Endodermal cell (in vitro differentiated cells): ENCODE measurements at regions not wholly inside any gene's neighbourhood (a gene's known extent, or its start where the extent isn't known, plus 50 kb on each side); places are given as distances from the start of the nearest gene placed in this dataset.

Source experiments
- DNase-seq: peaks from one replicate; pipeline ENCODE4 v3.0.0-alpha.2; 2017
- H3K27ac ChIP-seq: 2 replicates; pipeline ENCODE4 v1.5.1; 2013; ENCODE audit warnings: mild to moderate bottlenecking, low read depth, low read length, moderate library complexity
- H3K27me3 ChIP-seq: 2 replicates; pipeline ENCODE4 v1.6.1; 2013; ENCODE audit warnings: mild to moderate bottlenecking, low read length, moderate library complexity; ENCODE audit not compliant: insufficient read depth, control insufficient read depth, poor library complexity, severe bottlenecking
- H3K36me3 ChIP-seq: 2 replicates; pipeline ENCODE4 v1.7.0; 2013; ENCODE audit warnings: mild to moderate bottlenecking, low read length, moderate library complexity; ENCODE audit not compliant: control insufficient read depth, insufficient read depth
- H3K4me1 ChIP-seq: one replicate; pipeline ENCODE4 v1.7.0; 2013; ENCODE audit warnings: low read length; ENCODE audit not compliant: control insufficient read depth, insufficient read depth
- H3K4me3 ChIP-seq: 2 replicates; pipeline ENCODE4 v1.5.1; 2013; ENCODE audit warnings: mild to moderate bottlenecking, low read length, moderate library complexity
- H3K9ac ChIP-seq: 2 replicates; pipeline ENCODE4 v1.6.1; 2013; ENCODE audit warnings: mild to moderate bottlenecking, low read length, moderate library complexity; ENCODE audit not compliant: poor library complexity, severe bottlenecking; ENCODE audit errors: extremely low read depth
- H3K9me3 ChIP-seq: 2 replicates; pipeline ENCODE4 v1.6.1; 2013; ENCODE audit warnings: mild to moderate bottlenecking, low read length, moderate library complexity; ENCODE audit not compliant: control insufficient read depth
- H3K27ac Mint-ChIP-seq: 2 replicates; pipeline ENCODE4 v1.8.0; 2020; ENCODE audit warnings: mixed read lengths
- H3K27me3 Mint-ChIP-seq: 2 replicates; pipeline ENCODE4 v1.8.0; 2021; ENCODE audit warnings: mild to moderate bottlenecking, mixed read lengths; ENCODE audit not compliant: insufficient read depth
- H3K36me3 Mint-ChIP-seq: 2 replicates; pipeline ENCODE4 v1.8.0; 2020; ENCODE audit warnings: low read depth, mixed read lengths
- H3K4me1 Mint-ChIP-seq: 2 replicates; pipeline ENCODE4 v1.8.0; 2020; ENCODE audit warnings: mixed read lengths
- H3K4me3 Mint-ChIP-seq: 2 replicates; pipeline ENCODE4 v1.8.0; 2020; ENCODE audit warnings: mild to moderate bottlenecking, moderate library complexity, mixed read lengths
- H3K9me3 Mint-ChIP-seq: 2 replicates; pipeline ENCODE4 v1.8.0; 2020; ENCODE audit warnings: mild to moderate bottlenecking, mixed read lengths
- CTCF ChIP-seq: fragments of 200-600 bp; sonication (generic); conservative IDR thresholded peaks from 2 replicates; pipeline ENCODE4 v1.5.0; 2021; ENCODE audit warnings: antibody characterized with exemption, mild to moderate bottlenecking
- WGBS, 2 experiments: methylation state at CpG; one replicate each; pipeline versions ENCODE4 v1.1.5 to v1.1.7; 2013; ENCODE audit warnings: missing lambda C conversion rate in 2 of 2, mixed read lengths in 1 of 2; ENCODE audit not compliant: insufficient coverage in 1 of 2, insufficient read length in 1 of 2; 5-methylcytosine and 5-hydroxymethylcytosine counted together

DNA sequence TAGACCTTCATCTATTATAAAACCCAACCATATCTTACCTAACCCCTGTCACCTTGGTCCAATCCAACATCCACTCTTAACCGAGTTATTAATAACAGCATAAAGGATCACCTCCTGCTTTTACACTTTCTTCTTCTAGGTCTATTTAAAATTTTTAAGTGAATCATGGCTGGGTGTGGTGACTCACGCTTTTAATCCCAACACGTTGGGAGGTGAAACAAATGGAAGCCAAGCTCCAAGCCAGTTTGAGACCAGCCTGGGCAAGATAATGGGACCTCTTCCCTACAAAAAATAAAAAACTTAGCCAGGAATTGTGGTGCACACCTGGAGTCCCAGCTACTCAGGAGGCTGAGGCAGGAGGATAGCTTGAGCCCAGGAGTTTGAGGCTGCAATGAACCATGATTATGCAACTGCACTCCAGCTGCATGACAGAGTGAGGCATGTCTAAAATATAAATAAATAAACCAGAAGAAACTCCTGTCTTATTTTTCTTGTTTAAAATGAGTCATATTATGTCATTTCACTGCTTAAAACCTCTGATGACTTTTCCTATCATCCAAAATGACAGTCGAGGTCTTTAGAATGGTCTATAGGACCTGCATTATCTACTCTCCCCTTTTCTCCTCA, 188.4 kb downstream of the GASK1B start:
- no peak for DNase-seq
- H3K36me3 ChIP-seq: no peaks in the 10 kb centered on the region
- Mint-ChIP-seq H3K4me1 (no peaks in the 10 kb centered on the region), H3K36me3 (no peaks in the 10 kb centered on the region), H3K9me3 (no peaks in the 10 kb centered on the region), H3K27ac (no peak overlapping the region), H3K4me3 (no peak overlapping the region), H3K27me3 (no peaks in the 10 kb centered on the region)
- no peak overlapping the region for H3K9ac ChIP-seq
- no peak for TF ChIP-seq CTCF
- H3K9me3 ChIP-seq: no peaks in the 10 kb centered on the region
- no peaks in the 10 kb centered on the region for H3K4me1 ChIP-seq
- H3K27ac ChIP-seq: no peak overlapping the region
- no peaks in the 10 kb centered on the region for H3K27me3 ChIP-seq
- 89 to 100% methylated on average over 3 to 4 of the region's 4 CpGs for WGBS, 2 experiments
- no peak overlapping the region for H3K4me3 ChIP-seq

DNA sequence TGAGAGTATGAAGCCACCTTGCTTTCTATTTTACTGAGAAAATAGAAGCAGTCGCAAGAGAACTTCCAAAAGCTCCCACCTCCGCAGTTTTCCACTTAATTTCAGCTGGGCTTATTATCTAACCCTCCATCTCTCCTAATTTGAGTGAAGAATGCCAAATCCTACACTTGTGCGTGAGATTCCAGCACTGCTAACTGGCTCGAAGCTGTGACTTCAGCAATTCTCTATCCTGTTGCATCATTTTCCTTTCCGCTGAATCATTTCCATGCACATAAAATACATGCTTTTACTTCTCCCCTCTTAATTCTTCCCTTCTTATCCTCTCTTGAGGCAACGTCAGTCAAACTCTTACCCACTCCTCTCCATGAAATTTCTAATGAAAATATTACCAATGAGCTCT, 189.5 kb downstream of the GASK1B start:
- H3K27me3 Mint-ChIP-seq: no peaks in the 10 kb centered on the region
- no peak overlapping the region for H3K9ac ChIP-seq
- no peaks in the 10 kb centered on the region for H3K9me3 ChIP-seq
- no peak for DNase-seq
- H3K27ac ChIP-seq: no peak overlapping the region
- H3K9me3 Mint-ChIP-seq: no peaks in the 10 kb centered on the region
- no peaks in the 10 kb centered on the region for H3K36me3 ChIP-seq
- H3K36me3 Mint-ChIP-seq: no peaks in the 10 kb centered on the region
- no peaks in the 10 kb centered on the region for H3K4me1 ChIP-seq
- no peaks in the 10 kb centered on the region for H3K27me3 ChIP-seq
- no peak overlapping the region for H3K4me3 ChIP-seq
- peaks cover 3% of the 10 kb centered on the region for H3K4me1 Mint-ChIP-seq
- 91% methylated on average over 6 of the region's 6 CpGs for WGBS, 2 experiments
- no peak overlapping the region for H3K4me3 Mint-ChIP-seq
- H3K27ac Mint-ChIP-seq: no peak overlapping the region
- no peak for TF ChIP-seq CTCF

- H3K9me3 ChIP-seq: no peaks in the 10 kb centered on the region
- no peak overlapping the region for H3K4me3 ChIP-seq
- no peaks in the 10 kb centered on the region for H3K36me3 Mint-ChIP-seq
- no peaks in the 10 kb centered on the region for H3K27me3 Mint-ChIP-seq
- no peak for DNase-seq
- H3K4me1 Mint-ChIP-seq: peaks cover 3% of the 10 kb centered on the region
- no peaks in the 10 kb centered on the region for H3K9me3 Mint-ChIP-seq
- peak; percentile 15 for TF ChIP-seq CTCF
- no peaks in the 10 kb centered on the region for H3K36me3 ChIP-seq
- no peaks in the 10 kb centered on the region for H3K27me3 ChIP-seq
- no peak overlapping the region for H3K27ac ChIP-seq
- no peak overlapping the region for H3K9ac ChIP-seq
- no peak overlapping the region for H3K4me3 Mint-ChIP-seq
- no peaks in the 10 kb centered on the region for H3K4me1 ChIP-seq
- no peak overlapping the region for H3K27ac Mint-ChIP-seq
These were observed 192.7 kb downstream of the GASK1B start for GRCh38 chr4:157980158-157980557.
